ENCODE measurements at regions not wholly inside any gene's neighbourhood (a gene's known extent, or its start where the extent isn't known, plus 50 kb on each side); places are given as distances from the start of the nearest gene placed in this dataset.
"Not testable (repeated sequence)": the region's sequence is repeated elsewhere in the genome, so short reads cannot be mapped to it uniquely, and the experiment has no call there.

GRCh38 chr5:67805666-67806348 lies 409.7 kb upstream of the PIK3R1 start:
- no peak for DNase-seq

- DNase-seq: no peak
These were observed 412.8 kb upstream of the PIK3R1 start for GRCh38 chr5:67802766-67803165.

DNA sequence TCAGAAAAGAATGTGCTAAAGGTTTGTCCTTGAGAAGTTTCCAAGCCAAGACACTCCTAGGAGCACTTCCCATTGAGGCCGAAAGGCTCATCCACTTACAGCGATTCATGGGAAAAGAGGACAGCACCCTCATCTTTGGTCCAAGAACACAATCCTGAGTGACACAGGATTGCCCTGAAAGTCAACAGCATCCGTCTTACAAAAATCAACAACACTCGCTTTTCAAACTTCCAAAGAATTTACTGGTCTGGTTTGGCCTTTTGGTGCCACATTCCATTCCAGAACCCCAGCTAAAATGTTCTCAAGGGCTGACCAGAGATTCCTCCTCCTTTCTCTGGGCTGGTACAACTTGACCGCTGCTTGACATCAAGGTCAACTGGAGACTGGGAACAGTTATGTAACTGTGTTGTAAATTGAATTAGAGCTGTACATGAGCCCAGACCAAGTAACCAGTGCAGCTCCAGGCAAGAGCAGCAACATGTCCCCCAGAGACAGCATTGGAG lies 415.8 kb upstream of the PIK3R1 start:
- DNase-seq: no peak

DNA sequence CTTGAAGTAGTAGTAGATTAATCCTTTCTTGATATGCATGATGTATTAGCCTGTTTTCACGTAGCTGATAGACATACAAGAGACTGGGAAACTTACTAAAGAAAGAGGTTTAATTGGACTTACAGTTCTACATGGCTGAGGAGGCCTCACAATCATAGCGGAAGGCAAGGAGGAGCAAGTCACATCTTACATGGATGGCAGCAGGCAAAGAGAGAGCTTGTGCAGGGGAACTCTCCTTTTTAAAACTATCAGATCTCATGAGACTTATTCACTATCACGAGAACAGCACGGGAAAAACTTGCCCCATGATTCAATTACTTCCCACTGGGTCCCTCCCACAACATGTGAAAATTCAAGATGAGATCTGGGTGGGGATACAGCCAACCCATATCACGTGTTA lies 417.1 kb upstream of the PIK3R1 start:
- not testable (repeated sequence) for DNase-seq

GRCh38 chr5:67795781-67796477 lies 419.6 kb upstream of the PIK3R1 start:
- no peak for DNase-seq

DNA sequence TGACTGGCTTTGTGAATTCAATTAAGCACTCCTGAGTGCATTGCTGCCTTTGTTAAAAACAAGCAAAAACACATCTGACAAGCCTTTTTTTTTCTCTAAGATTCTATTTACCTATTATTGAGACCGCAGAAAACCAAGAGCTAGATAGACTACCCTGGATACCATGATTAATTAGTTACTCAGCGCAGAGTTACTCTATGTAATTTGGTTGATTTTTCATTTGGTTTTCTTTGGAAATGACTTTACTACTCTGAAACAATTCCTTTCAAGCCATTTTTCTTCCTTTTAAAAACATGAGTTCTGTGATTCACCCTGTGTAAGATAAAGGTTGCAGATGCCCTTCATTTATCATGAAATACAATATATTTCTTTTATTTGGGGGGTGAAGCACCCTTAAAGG lies 421.6 kb upstream of the PIK3R1 start:
- DNase-seq: no peak

DNA sequence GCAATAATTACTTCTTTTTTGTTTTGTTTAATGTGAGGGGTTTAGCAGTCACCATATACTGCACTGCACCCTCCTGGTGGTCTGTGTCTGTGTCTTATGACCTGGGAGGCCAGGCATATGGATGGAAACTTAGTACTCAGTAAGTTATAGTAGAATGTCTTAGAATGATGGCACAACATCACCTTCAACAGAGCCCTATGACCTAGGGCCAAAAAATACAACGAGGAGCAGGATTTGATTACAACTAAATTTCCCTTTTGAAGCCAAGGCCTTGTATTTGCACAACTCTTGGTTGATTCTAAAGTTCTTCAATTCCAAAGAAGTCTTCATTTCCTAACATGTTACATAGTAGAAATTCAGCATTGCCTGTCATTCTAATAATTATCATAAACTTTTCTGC lies 422.1 kb upstream of the PIK3R1 start:
- DNase-seq: no peak

- no peak for DNase-seq
These were observed 422.7 kb upstream of the PIK3R1 start for GRCh38 chr5:67792891-67793290.

- DNase-seq: no peak
These were observed 425.2 kb upstream of the PIK3R1 start for GRCh38 chr5:67790390-67790789.

DNA sequence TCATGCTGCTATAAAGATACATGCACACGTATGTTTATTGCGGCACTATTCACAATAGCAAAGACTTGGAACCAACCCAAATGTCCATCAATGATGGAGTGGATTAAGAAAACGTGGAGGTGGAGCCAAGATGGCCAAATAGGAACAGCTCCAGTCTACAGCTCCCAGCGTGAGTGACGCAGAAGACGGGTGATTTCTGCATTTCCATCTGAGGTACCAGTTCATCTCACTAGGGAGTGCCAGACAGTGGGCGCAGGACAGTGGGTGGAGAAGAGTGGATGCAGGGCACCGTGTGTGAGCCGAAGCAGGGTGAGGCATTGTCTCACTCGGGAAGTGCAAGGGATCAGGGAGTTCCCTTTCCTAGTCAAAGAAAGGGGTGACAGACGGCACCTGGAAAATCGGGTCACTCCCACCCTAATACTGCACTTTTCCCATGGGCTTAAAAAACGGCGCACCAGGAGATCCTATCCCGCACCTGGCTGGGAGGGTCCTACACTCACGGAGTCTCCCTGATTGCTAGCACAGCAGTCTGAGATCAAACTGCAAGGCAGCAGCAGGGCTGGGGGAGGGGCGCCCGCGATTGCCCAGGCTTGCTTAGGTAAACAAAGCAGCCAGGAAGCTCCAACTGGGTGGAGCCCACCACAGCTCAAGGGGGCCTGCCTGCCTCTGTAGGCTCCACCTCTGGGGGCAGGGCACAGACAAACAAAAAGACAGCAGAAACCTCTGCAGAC lies 435.5 kb upstream of the PIK3R1 start:
- not testable (repeated sequence) for DNase-seq

GRCh38 chr5:67774786-67775185 lies 440.8 kb upstream of the PIK3R1 start:
- DNase-seq: no peak

- no peak for DNase-seq
These were observed 441.3 kb upstream of the PIK3R1 start for GRCh38 chr5:67774267-67774552.

DNA sequence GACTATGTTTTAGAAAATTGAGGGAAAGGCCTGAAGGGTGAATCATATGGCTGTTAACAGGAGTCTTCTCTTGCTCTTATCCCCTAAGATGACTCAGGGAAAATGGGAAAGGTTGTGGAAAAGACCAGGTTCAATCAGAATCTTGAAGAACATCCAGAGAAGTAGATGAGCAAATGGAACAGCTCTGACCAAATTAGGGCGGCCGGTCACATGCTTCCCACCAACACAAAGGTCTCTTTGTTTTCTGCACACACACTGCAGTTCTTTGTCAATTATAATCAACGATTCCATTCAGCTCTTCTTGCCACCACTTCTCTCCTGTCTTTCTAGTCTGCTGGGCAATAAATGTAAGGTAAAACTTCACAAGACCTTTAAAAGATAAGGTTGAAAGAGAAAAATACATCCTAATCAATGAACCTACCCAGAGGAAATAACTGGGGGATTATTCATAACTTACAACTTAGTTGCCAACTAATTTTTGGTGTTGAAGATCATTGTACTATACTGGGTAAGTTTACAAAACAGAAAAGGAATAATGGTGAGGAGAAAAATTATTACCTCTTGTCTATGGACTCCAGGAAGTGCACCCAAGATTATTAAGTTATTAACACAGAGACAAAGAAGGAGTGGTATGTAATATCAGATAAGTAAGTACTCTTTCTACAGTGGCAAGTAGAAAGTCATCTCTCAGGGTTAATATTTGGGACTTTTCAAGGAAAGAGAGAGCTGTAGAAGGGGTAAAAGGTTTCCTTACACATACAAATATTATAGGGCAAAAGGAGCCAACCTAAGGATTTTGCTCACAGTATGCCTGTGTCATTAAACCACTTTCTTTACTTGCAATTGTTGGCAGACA lies 441.9 kb upstream of the PIK3R1 start:
- no peak for DNase-seq

- no peak for DNase-seq
These were observed 443.8 kb upstream of the PIK3R1 start for GRCh38 chr5:67771791-67772190.

DNA sequence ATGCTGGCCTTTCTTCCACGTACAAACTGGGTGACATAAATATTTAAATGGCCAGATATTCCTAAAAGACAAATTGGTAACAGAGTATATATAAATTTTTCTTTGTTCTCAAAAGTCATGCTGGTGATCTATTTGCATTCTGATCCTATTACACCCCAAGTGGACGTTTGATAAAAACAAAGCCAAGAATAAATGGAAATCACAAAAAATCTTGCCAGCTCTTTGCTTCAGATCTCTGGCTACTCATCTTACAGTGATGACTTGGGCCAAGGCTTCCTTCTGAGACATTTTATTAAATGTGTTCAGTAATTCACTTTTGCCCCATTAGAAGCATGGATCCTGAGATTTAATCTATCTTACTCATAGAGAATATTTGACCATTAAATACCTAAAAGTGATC lies 444.3 kb upstream of the PIK3R1 start:
- DNase-seq: no peak

DNA sequence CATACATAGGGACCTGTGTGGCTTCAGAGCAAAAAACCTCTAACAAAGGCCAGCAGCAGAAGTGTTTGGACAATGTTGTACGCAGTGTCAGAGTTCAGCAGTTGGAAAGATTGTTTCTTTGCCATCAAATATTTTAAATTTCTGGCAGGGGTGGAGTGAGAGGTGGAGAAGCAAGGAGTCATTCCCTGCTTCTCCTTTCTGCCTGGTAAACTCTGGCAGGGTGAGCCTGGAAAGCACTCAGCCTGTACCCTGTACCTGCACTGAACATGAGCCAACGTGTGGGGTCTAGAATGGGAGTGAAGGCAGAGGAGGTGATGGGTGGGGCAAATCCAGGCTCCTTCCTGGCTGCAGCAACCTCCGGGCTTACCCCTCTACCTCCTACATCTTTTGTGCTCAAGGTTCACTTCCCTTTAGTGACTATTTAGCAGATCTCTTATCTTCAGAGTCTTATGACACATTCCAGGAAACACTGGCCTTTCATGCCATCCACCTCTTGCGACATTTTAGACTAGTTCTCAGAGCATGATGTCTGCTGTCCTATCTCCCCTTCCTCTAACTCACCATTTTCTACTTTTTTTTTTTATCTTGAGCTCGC lies 445.0 kb upstream of the PIK3R1 start:
- DNase-seq: no peak

- DNase-seq: no peak
These were observed 449.9 kb upstream of the PIK3R1 start for GRCh38 chr5:67765697-67766096.

- DNase-seq: not testable (repeated sequence)
These were observed 457.8 kb upstream of the PIK3R1 start for GRCh38 chr5:67757771-67758170.

- DNase-seq: no peak
These were observed 463.2 kb upstream of the PIK3R1 start for GRCh38 chr5:67752357-67752708.

DNA sequence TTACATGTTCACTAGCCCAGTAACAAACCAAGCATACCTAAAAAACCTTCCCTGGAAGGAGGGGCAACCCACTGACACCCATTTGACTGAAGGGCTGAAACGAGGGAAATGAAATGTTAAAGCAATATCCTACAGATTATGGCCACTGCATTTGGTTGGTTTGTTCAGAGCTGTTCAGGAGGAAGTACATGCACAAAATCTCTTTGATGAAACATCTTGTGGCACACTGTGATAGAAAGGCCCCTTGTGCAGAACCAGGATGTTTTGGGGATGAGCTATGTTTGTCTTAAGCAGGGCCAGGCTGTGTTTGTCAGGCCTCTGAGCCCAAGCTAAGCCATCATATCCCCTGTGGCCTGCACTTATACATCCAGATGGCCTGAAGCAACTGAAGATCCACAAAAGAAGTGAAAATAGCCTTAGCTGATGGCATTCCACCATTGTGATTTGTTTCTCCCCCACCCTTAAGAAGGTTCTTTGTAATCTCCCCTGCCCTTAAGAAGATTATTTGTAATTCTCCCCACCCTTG lies 467.3 kb upstream of the PIK3R1 start:
- no peak for DNase-seq

GRCh38 chr5:67747096-67747495 lies 468.5 kb upstream of the PIK3R1 start:
- no peak for DNase-seq

GRCh38 chr5:67746608-67747007 lies 468.9 kb upstream of the PIK3R1 start:
- DNase-seq: not testable (repeated sequence)

GRCh38 chr5:67746103-67746502 lies 469.5 kb upstream of the PIK3R1 start:
- no peak for DNase-seq

Measured in CD4-positive, alpha-beta T cell treated with Interleukin-1 beta for 1 hour (primary cell).